GM12892 (cell line): ENCODE measurements at regions not wholly inside any gene's neighbourhood (a gene's known extent, or its start where the extent isn't known, plus 50 kb on each side); places are given as distances from the start of the nearest gene placed in this dataset.

Experiments used
- POLR2A ChIP-seq: IDR thresholded peaks from 2 replicates; pipeline ENCODE4 v1.6.1; 2011; ENCODE audit warnings: low read depth, low read length, control low read depth
- POLR2AphosphoS5 ChIP-seq: IDR thresholded peaks from 2 replicates; pipeline ENCODE4 v1.6.1; 2011; ENCODE audit warnings: low read depth, low read length, control low read depth
- TAF1 ChIP-seq: IDR thresholded peaks from 2 replicates; pipeline ENCODE4 v1.6.1; 2011; ENCODE audit warnings: low read depth, mild to moderate bottlenecking, control low read depth, low read length, borderline replicate concordance

DNA sequence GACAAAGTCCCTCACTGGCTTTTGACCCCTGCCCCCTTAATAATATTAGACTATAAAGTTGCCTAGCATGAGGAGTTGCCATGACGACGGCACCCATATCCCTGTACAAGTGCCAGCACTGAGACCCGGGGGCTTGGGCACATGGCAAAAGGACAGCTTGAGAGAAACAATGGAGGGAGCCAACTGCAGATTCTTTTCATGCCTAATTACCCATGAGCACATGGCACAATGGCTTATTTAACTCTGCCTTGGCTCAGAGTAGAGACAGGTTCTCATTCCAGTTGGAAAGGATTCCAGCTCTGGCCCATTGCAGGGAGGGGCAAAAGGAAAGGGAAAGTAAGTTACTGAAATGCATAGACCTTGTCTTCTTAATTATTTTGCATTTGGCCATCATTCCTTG lies 261.2 kb upstream of the UBASH3B start:
- TF ChIP-seq POLR2AphosphoS5 (no peak), POLR2A (no peak), TAF1 (no peak)
